Tibial nerve (tissue), 3 donors: ENCODE measurements at regions not wholly inside any gene's neighbourhood (a gene's known extent, or its start where the extent isn't known, plus 50 kb on each side); places are given as distances from the start of the nearest gene placed in this dataset.

Source experiments
- POLR2A ChIP-seq, 2 donors: fragments of 450-650 bp; IDR thresholded peaks; one replicate each; pipeline ENCODE4 v1.6.1; 2017; ENCODE audit warnings: antibody characterized with exemption in 2 of 2, mild to moderate bottlenecking in 2 of 2, moderate library complexity in 2 of 2
- TF ChIP-seq, protein P1 (sequence below), 5 experiments: fragments of 200-600 bp in 3 of 5; fragments of 450-650 bp in 2 of 5; sonication (generic) in 3 of 5; IDR thresholded peaks; one replicate each; pipeline ENCODE4 v1.5.1; 2016 to 2019; ENCODE audit warnings: antibody characterized with exemption in 5 of 5, mild to moderate bottlenecking in 3 of 5, moderate library complexity in 2 of 5

- TF ChIP-seq, protein P1, sequence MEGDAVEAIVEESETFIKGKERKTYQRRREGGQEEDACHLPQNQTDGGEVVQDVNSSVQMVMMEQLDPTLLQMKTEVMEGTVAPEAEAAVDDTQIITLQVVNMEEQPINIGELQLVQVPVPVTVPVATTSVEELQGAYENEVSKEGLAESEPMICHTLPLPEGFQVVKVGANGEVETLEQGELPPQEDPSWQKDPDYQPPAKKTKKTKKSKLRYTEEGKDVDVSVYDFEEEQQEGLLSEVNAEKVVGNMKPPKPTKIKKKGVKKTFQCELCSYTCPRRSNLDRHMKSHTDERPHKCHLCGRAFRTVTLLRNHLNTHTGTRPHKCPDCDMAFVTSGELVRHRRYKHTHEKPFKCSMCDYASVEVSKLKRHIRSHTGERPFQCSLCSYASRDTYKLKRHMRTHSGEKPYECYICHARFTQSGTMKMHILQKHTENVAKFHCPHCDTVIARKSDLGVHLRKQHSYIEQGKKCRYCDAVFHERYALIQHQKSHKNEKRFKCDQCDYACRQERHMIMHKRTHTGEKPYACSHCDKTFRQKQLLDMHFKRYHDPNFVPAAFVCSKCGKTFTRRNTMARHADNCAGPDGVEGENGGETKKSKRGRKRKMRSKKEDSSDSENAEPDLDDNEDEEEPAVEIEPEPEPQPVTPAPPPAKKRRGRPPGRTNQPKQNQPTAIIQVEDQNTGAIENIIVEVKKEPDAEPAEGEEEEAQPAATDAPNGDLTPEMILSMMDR (IDR thresholded peaks at IDR 0.05) = no peak
- TF ChIP-seq POLR2A (IDR thresholded peaks at IDR 0.05) = no peak
These were observed 653.1 kb upstream of the KCNMB2 start for GRCh38 chr3:177883091-177883490.
